Activated CD4-positive, alpha-beta T cell treated with anti-CD3 and anti-CD28 coated beads for 48 hours (primary cell): ENCODE measurements at regions not wholly inside any gene's neighbourhood (a gene's known extent, or its start where the extent isn't known, plus 50 kb on each side); places are given as distances from the start of the nearest gene placed in this dataset.
"Not testable (repeated sequence)": the region's sequence is repeated elsewhere in the genome, so short reads cannot be mapped to it uniquely, and the experiment has no call there.

Source experiments
- DNase-seq: peaks from one replicate; pipeline ENCODE4 v3.0.0-alpha.2; 2020

DNA sequence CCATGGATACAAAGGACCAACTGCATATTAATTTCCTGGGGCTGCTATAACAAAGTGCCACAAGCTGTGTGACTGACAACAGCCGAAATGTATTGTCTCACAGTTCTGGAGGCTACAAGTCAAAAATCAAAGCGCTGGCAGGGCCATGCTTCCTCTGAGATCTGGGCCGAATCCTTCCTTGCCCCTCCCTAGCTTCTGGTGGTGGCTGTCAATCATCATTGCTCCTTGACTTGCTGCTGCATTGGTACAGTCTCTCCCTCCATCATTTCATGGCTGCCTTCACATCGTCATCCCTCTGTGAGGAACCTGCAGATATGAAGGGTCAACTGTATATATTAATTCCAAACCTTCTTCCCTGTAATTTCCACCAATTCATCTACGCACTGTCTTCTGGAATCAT, 118.3 kb downstream of the EXOC5 start:
- no peak for DNase-seq

DNA sequence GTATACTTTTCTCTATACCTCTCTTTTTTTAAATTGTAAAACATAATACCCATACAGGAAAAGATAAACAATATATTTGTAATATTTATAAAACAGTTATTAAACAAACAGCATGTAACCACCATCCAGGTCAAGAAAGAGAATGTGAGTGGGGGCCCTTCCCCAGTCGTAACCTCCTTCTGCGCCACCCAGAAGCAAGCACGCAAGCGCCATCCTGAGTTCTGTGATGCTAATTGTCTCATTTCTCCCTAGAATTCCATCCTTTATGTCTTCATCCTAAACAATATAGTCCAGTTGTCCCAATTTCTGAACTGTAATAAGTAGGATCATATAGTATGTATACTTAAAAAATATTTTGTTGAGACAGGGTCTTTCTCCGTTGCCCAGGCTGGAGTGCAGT, 129.5 kb downstream of the EXOC5 start:
- DNase-seq = no peak

DNA sequence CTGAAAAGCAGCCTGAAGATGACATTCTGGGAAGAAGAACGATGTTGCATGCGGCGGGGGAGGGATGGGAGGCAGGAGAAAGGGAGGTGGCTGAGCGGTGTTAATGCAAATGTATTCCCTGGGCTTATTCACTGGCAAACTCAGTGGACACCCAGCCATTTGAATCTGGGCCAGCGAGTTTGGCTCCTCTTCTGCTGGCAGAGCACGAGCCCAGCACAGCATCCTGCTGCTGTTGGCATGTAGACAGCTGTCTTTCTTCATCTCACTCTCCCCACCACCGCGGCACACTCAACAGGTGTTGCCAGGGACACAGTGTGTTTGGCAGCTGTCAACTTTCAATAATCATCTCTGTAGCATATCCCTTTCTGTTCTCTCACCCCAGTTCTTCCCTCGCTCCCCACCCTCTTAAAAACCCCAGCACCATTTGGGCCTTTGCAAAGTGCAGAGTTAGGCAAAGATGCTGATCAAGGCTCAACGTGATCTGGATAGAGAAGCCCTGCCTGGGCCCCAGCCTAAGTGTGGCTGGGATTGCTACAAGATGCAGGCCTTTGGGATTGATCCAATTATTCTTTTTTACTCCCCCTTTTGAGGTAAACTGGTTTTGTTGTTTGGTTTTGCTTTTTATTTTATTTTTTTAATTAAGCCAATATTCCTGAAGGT, 131.9 kb downstream of the EXOC5 start:
- no peak for DNase-seq

DNA sequence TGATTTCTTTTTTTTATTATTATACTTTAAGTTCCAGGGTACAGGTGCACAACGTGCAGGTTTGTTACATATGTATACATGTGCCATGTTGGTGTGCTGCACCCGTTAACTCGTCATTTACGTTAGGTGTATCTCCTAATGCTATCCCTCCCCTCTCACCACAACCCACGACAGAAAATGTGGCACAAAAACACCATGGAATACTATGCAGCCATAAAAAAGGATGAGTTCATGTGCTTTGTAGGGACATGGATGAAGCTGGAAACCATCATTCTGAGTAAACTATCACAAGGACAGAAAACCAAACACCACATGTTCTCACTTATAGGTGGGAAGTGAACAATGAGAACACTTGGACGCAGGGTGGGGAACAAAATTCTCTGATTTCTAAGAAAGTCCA, 140.9 kb downstream of the EXOC5 start:
- not testable (repeated sequence) for DNase-seq

DNA sequence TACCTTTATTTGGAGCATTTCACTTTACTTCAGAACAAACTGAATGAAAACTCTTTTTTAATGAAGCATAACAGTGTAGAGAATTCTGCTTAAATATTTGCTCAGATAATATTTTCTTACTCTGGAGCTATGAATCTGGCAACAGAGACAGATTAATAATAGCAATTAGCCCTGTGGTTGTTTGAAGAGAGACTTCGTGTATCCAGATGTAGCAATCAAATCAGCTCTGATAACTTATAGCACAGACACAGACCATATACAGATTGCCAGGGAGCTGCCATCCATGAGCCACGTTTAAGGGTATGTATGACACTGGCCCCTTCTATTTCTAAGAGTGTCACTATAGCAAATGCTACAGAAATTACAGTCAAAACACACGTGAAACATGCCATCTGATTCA, 146.6 kb downstream of the EXOC5 start:
- DNase-seq = no peak

DNA sequence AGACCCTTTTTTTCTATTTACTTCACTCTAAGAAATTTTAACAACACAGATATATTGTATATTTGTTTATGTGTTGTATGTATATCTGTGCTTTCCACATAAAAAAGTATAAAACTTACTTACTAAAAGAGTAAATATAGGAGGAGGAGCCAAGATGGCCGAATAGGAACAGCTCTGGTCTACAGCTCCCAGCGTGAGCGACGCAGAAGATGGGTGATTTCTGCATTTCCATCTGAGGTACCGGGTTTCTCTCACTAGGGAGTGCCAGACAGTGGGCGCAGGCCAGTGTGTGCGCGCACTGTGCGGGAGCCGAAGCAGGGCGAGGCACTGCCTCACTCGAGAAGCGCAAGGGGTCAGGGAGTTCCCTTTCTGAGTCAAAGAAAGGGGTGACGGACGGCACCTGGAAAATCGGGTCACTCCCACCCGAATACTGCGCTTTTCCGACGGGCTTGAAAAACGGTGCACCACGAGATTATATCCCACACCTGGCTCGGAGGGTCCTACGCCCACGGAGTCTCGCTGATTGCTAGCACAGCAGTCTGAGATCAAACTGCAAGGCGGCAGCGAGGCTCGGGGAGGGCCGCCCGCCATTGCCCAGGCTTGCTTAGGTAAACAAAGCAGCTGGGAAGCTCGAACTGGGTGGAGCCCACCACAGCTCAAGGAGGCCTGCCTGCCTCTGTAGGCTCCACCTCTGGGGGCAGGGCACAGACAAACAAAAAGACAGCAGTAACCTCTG, 156.5 kb downstream of the EXOC5 start:
- not testable (repeated sequence) for DNase-seq

DNA sequence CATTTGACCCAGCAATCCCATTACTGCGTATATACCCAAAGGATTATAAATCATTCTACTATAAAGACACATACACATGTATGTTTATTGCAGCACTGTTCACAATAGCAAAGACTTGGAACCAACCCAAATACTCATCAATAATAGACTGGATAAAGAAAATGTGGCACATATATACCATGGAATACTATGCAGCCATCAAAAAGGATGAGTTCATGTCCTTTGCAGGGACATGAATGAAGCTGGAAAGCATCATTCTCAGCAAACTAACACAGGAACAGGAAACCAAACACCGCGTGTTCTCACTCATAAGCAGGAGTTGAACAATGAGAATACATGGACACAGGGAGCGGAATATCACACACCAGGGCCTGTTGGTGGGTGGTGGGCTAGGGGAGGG, 158.3 kb downstream of the EXOC5 start:
- not testable (repeated sequence) for DNase-seq

DNA sequence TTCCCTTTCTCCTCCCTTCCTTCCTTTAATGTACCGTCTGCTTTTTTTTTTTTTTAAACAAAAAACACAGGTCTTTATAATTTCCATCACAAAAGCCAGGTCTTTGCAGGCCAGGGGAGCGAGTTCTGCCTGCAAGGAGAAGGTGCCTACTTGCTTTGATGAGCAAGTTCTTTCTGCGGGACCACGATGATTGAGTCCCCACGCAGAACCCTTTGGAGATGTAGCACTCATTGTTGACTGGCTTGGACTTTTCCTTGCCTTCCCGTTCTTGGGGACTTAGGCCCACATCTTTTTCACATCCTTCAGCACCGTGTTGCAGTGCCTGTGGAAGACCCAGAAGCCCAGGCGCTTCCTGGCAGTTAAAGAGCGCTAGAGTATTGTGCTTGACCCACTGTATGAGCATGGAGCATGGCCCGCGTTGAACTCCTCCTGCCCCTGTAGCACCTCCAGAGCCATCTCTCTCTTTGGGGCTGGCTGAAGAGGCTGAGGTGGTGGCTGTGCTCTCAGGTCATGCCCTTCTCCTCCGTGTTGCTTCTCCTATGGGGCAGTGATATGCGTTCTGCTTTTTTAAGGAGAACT, 177.6 kb downstream of the EXOC5 start:
- no peak for DNase-seq

DNA sequence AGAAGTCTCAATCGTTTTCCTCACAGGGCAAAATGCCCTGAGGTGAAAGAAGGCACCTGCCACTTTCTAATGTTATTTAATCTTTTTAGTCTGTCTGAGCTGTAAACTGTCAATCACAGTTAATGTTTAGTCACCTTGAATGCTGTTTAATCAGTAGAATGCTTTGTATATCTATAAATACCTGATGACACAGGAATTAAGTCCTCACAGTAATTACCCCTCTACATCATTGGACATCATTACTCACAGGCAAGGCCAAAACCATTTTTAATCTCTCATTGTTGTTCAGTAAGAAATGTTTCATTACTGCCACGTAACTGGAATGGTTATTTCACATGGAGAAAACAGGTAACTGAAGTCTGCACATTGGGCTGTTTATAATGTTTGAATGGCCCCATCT, 178.8 kb downstream of the EXOC5 start:
- no peak for DNase-seq

DNA sequence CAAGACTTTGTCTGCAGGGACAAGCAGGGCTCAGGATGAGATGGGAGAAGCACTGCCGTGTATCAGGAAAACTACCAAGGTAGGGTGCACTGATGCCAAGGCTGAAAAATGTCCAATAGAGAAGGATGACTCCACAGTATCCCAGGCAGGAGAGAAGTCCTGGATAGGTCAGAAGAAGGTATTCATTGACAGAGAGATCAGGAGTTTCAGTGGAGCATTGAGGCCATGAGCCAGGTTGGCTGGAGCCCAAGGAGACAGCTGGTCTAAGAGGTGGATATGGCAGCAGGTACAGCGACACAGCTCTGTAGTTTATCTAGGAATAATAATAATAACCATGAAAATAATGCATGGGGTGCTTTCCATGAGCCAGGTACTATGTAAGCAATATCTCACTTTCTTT, 180.9 kb downstream of the EXOC5 start:
- no peak for DNase-seq

DNA sequence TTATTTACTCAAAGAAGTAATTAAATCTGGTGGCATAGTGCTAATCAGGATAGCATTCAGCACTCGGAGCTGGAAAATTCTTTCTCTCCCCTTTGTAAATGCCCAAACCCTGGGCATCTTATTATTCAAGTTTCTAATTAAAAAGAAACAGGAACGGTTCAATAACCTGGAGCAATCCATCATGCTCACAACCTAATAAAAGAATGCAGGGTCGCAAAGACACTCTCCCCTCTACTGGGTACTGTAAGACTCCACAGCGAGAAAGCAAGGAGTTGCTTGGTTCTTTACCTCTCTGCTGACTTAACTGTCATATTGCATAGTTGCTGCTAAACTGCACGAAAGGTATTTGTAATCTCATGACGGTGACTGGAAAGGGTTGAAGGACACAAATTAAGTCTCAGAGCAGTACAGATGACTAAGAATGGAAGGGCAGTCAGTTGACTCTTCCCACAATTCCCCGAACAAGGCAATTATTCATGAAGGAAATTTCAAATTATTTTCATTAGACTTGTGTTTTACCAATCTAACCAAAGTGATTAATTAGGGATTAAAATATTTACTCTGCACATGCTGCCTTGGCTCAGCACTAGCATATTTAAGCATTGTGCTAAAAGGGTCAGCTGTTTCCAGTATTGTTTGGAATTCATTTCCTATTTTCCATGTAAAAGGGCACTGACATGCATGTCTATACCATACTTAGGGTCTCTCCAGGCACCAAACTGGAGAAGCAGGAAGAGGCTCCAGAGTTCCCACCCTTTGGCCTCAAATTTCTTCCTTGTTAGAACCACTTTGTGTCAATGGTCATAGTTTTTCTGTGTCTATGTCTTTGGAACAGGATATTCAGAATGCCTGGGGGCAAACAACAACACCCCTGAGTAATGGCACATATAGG, 182.2 kb downstream of the EXOC5 start:
- no peak for DNase-seq

DNA sequence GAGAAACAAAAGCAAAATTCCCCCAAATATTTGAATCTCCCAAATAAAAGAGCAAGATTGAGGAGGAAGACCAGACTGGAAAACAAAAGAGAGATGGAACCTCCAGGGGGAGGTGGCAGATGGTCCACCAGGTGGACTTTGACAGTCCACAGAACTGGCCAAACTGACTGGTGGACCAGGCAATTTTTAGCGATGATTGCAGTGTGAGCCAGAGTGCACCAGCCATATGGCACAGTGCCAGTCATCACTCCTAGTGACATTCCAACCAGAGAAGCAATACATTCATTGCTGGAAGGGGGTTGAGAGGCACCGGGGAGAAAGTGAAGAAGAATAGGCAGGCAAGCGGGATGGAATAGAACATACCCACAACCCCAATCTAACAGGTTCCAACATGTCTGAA, 182.9 kb downstream of the EXOC5 start:
- no peak for DNase-seq

DNA sequence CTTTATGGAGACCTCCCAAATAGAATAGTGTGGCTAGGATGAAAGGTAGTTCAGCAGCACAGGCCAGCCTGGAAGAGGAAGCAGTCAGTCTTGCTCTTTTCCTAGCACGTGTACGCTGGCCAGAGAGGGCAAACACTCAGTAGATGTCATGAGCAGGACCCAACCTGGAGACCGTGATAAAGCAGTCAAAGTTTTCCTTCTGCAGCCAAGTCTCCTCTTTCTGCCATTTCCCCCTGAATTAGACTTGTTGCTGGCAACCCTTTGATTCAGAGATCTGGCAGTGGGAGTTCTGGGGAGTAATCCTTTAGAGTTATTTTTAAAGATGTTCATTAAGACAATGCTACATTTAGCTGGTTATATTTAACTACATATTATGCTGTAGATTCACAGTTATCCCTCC, 183.7 kb downstream of the EXOC5 start:
- DNase-seq = no peak

DNA sequence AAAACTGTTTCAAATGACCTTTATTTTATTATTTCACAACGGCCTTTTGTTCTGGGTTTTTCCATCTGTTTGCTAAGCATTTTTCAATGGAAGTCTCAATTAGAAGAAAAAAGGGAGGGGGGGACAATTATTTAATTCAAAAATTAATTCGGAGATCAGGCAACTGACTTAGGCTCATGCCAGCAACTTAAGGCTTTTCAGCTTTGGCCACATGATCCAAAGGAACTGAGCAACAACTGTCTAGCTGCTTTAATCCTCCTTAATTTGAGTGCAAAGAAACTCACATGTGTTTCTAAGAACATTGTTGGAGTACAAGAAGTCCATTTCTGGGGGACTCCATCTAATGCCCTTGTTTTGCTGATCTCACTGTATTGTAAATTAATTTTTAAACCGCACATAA, 188.0 kb downstream of the EXOC5 start:
- no peak for DNase-seq

DNA sequence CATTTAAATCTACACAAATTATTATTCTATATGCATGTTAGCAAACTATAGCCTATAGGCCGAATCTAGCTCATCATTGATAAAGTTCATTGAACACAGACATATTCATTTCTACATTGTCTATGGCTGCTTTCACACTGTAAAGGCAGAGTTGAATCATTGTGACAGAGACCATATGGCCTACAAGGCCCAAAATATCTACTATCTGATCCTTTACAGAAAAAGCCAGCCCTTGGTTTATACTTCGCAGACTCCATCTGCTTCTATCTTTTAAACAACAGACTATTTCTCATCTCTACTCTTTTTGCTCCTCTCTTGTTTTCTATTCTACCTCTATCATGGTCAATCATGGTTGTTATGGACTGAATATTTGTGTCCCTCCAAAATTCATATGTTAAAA, 190.7 kb downstream of the EXOC5 start:
- DNase-seq = no peak

DNA sequence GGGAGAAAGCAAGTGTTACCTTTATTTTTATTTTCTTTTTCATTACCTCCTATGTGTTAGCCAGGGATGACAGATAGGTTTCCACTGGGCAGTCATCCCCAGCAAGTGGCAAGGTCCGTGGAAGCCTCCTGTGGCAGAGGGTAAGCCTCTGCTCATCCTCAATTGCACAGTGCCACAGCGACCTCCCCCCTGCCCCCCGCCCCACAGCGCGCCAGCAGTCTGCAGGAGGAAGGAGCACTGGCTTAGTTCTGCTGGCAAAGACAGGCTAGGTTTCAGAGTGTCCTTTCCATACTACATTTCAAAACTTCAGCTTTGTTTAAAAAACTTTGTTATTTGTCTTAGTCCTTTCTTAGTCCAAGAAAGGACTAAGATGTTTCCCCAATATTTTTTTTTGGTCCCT, 194.7 kb downstream of the EXOC5 start:
- no peak for DNase-seq

DNA sequence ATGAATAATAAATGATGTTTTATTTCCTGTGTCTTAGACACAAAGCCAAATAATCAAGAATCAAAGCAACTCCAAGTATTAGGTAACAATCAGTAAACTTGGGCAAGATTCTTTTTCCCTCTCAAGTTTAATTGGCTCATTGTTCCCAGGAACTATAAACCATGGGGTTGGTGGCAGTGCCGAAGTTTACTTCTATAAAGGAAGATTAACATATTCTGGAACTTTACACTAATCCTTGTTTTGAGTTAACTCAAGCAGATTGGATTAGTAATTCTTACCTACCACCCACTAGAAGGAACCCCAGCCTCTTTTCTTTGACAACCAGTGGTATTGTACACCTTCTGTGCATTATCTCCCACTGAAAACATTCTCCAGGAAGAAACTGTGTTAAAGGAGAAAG, 197.1 kb downstream of the EXOC5 start:
- DNase-seq = no peak

DNA sequence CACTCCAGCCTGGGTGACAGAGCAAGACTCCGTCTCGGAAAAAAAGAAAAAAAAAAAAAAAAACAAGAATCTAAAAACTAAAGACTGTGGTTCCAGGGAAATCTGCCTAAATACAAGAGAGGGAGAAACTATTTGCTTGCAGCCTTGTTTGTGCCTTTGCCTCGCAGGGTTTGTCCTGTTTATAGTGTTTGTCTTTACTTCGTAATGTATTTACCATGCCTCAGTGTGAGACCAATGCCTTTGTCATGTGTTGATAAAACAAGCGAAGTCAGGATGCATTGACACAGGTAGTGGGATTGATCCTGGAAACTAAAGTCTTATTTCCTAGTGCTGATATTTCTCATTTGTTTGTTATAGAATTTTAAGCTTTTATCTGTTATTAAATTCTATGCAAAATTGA, 199.0 kb downstream of the EXOC5 start:
- DNase-seq = no peak

DNA sequence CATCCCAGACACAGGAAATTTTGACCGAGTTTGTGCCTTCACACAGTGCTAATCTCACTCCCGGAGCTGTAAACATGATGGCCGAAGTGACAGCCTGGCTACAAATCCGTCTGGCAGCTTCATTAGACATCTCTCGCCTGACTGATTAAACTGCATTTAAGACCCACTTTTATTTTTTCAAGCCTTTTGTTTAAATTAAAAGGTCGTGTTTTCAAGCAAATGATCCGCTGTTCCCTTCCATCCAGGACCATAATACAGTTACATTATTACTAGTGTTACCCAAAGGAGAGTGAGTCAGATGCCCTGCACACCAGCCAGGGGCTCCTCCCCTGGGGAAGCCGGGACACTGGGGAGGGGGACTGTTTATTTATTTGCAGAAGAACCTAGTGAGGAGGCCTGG, 200.2 kb downstream of the EXOC5 start:
- no peak for DNase-seq

DNA sequence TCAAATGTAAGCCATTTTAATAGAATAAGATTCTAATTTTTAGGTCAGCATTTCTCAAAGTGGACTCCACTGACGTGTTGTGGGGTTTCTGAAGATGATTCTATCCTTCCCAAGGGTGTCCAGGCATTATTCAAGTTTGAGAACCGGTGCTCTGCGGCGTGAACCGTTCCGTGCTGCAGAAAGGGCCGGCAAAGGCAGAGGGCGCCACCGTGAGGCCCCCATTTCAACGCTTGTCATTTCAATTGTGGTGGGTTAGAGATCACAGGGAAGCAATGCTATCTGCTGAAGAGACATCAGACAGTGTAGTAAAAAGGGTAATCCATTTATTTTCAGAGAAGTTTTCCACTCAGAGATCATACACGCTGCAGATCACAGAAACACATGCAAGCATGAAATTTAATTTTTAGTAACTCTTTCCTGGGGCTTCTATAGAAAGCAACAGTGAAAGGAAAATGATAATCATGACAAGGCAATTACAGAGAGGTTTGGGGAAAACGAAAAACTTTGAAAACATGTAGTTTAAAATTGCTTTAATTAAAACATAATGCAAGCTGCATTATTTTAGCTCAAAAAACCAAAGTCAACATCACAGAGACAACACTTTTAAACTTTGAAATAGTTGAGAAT, 201.7 kb downstream of the EXOC5 start:
- DNase-seq = peak; percentile 64

DNA sequence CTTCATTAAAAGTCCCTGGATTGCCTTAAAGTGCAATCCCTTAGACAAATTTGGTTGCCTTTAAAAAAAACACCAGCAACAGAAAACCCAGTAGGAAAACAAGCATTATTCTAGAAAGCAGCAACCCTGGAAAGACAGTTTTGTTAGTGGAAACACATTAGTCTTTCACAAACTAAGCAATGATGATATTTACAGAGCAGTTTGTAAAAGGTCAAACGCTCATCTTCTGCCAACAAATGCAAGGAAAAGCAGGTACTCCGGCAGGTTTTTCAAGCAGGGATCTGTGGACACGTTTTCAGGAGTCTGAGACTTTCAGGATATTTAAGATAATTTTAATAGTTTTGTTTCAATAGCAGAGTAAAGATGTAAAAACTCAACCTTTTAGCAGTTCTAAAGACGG, 202.2 kb downstream of the EXOC5 start:
- DNase-seq = no peak

DNA sequence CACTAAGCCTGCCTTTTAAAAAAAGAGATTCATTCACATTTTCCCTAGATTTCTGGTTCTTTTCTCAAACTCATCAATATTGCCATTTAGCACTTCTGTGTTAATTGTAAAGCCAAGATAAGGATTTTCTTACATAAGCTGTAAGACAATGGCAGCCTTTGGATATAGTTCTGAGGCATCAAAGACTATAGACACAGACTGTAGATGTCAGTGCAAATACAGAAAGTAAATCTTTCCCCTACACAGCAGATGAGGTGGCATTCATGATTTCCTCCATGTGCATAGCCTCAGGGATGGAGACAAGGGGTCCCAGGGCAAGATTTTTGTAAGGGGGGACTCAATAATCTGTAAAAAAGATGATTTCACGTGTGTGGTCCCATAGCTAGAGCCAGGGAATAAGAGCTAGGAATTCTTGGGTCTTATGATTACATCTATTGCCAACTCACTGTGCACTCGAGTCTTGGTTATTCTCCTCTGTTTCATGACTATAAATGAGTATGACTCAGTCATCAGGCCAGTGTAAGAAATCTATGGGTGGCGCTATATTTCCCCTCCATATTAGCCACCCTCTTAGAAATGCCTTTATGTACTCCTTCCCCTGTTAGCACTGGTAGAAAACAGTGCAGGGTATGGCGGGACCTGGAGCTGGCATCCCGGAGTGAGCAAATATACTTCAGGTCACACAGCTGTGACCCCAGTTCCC, 207.5 kb downstream of the EXOC5 start:
- no peak for DNase-seq
